ENCODE measurements at regions not wholly inside any gene's neighbourhood (a gene's known extent, or its start where the extent isn't known, plus 50 kb on each side); places are given as distances from the start of the nearest gene placed in this dataset.

GRCh38 chr4:17230727-17231126 lies 281.2 kb downstream of the QDPR start:
- Histone ChIP-seq H3K27me3 (ENCODE audit: insufficient read depth, insufficient read length) (peaks cover 3% of the 10 kb centered on the region), H3K9me3 (ENCODE audit: insufficient read depth, low read length) (no peaks in the 10 kb centered on the region), H3K36me3 (ENCODE audit: insufficient read depth, insufficient read length, low read length) (no peaks in the 10 kb centered on the region), H3K4me1 (ENCODE audit: insufficient read depth, insufficient read length) (no peaks in the 10 kb centered on the region), H3K9ac (ENCODE audit: insufficient read length, low read depth) (no peak overlapping the region), H3K4me3 (ENCODE audit: insufficient read length, low read depth) (no peak overlapping the region)
- DNase-seq (ENCODE audit: low read depth, low spot score), result no peak
- no peak for TF ChIP-seq YY1 (IDR thresholded peaks at IDR 0.05; ENCODE audit: insufficient read depth, insufficient read length)
- no peak for TF ChIP-seq ZNF274 (IDR thresholded peaks at IDR 0.05; ENCODE audit: low read depth, low read length)
- TF ChIP-seq SUZ12 (IDR thresholded peaks at IDR 0.05; ENCODE audit: extremely low read depth, insufficient read depth, insufficient read length), result no peak

GRCh38 chr4:17220816-17221215 lies 291.1 kb downstream of the QDPR start:
- TF ChIP-seq ZNF274 (IDR thresholded peaks at IDR 0.05; ENCODE audit: low read depth, low read length), result no peak
- TF ChIP-seq SUZ12 (IDR thresholded peaks at IDR 0.05; ENCODE audit: extremely low read depth, insufficient read depth, insufficient read length), result no peak
- no peak for TF ChIP-seq YY1 (IDR thresholded peaks at IDR 0.05; ENCODE audit: insufficient read depth, insufficient read length)
- H3K9ac ChIP-seq (ENCODE audit: insufficient read length, low read depth), result no peak overlapping the region
- no peak overlapping the region for H3K4me3 ChIP-seq (ENCODE audit: insufficient read length, low read depth)
- H3K27me3 ChIP-seq (ENCODE audit: insufficient read depth, insufficient read length), result no peaks in the 10 kb centered on the region
- no peak for DNase-seq (ENCODE audit: low read depth, low spot score)
- H3K36me3 ChIP-seq (ENCODE audit: insufficient read depth, insufficient read length, low read length), result no peaks in the 10 kb centered on the region
- no peaks in the 10 kb centered on the region for H3K9me3 ChIP-seq (ENCODE audit: insufficient read depth, low read length)
- H3K4me1 ChIP-seq (ENCODE audit: insufficient read depth, insufficient read length), result no peaks in the 10 kb centered on the region

- H3K4me1 ChIP-seq (ENCODE audit: insufficient read depth, insufficient read length), result no peaks in the 10 kb centered on the region
- no peak overlapping the region for H3K9ac ChIP-seq (ENCODE audit: insufficient read length, low read depth)
- no peak for DNase-seq (ENCODE audit: low read depth, low spot score)
- H3K9me3 ChIP-seq (ENCODE audit: insufficient read depth, low read length), result peaks cover 19% of the 10 kb centered on the region
- TF ChIP-seq YY1 (IDR thresholded peaks at IDR 0.05; ENCODE audit: insufficient read depth, insufficient read length) (no peak), SUZ12 (IDR thresholded peaks at IDR 0.05; ENCODE audit: extremely low read depth, insufficient read depth, insufficient read length) (no peak), ZNF274 (IDR thresholded peaks at IDR 0.05; ENCODE audit: low read depth, low read length) (no peak)
- H3K4me3 ChIP-seq (ENCODE audit: insufficient read length, low read depth), result no peak overlapping the region
- no peaks in the 10 kb centered on the region for H3K27me3 ChIP-seq (ENCODE audit: insufficient read depth, insufficient read length)
- H3K36me3 ChIP-seq (ENCODE audit: insufficient read depth, insufficient read length, low read length), result no peaks in the 10 kb centered on the region
Measured at GRCh38 chr4:17218786-17219185, 293.1 kb downstream of the QDPR start.

GRCh38 chr4:17206829-17207801 lies 304.8 kb downstream of the QDPR start:
- no peak for DNase-seq (ENCODE audit: low read depth, low spot score)
- Histone ChIP-seq H3K9ac (ENCODE audit: insufficient read length, low read depth) (no peak overlapping the region), H3K36me3 (ENCODE audit: insufficient read depth, insufficient read length, low read length) (no peaks in the 10 kb centered on the region), H3K4me3 (ENCODE audit: insufficient read length, low read depth) (no peak overlapping the region), H3K9me3 (ENCODE audit: insufficient read depth, low read length) (peaks cover 5% of the 10 kb centered on the region; the same call in 1 of the 2 replicates), H3K27me3 (ENCODE audit: insufficient read depth, insufficient read length) (no peaks in the 10 kb centered on the region), H3K4me1 (ENCODE audit: insufficient read depth, insufficient read length) (no peaks in the 10 kb centered on the region)
- no peak for TF ChIP-seq SUZ12 (IDR thresholded peaks at IDR 0.05; ENCODE audit: extremely low read depth, insufficient read depth, insufficient read length)
- no peak for TF ChIP-seq ZNF274 (IDR thresholded peaks at IDR 0.05; ENCODE audit: low read depth, low read length)
- TF ChIP-seq YY1 (IDR thresholded peaks at IDR 0.05; ENCODE audit: insufficient read depth, insufficient read length), result no peak

GRCh38 chr4:17204908-17205307 lies 306.5 kb upstream of the LDB2 start:
- no peak for DNase-seq (ENCODE audit: low read depth, low spot score)
- no peak overlapping the region for H3K4me3 ChIP-seq (ENCODE audit: insufficient read length, low read depth)
- H3K4me1 ChIP-seq (ENCODE audit: insufficient read depth, insufficient read length), result no peaks in the 10 kb centered on the region
- H3K36me3 ChIP-seq (ENCODE audit: insufficient read depth, insufficient read length, low read length), result no peaks in the 10 kb centered on the region
- TF ChIP-seq YY1 (IDR thresholded peaks at IDR 0.05; ENCODE audit: insufficient read depth, insufficient read length) (no peak), ZNF274 (IDR thresholded peaks at IDR 0.05; ENCODE audit: low read depth, low read length) (no peak), SUZ12 (IDR thresholded peaks at IDR 0.05; ENCODE audit: extremely low read depth, insufficient read depth, insufficient read length) (no peak)
- no peaks in the 10 kb centered on the region for H3K27me3 ChIP-seq (ENCODE audit: insufficient read depth, insufficient read length)
- H3K9me3 ChIP-seq (ENCODE audit: insufficient read depth, low read length), result peaks cover 6% of the 10 kb centered on the region; the same call in 1 of the 2 replicates
- H3K9ac ChIP-seq (ENCODE audit: insufficient read length, low read depth), result no peak overlapping the region

GRCh38 chr4:17203797-17204196 lies 305.4 kb upstream of the LDB2 start:
- DNase-seq (ENCODE audit: low read depth, low spot score), result no peak
- H3K9me3 ChIP-seq (ENCODE audit: insufficient read depth, low read length), result peaks cover 15% of the 10 kb centered on the region
- TF ChIP-seq SUZ12 (IDR thresholded peaks at IDR 0.05; ENCODE audit: extremely low read depth, insufficient read depth, insufficient read length), result no peak
- TF ChIP-seq YY1 (IDR thresholded peaks at IDR 0.05; ENCODE audit: insufficient read depth, insufficient read length), result no peak
- TF ChIP-seq ZNF274 (IDR thresholded peaks at IDR 0.05; ENCODE audit: low read depth, low read length), result no peak

GRCh38 chr4:17197070-17197469 lies 298.6 kb upstream of the LDB2 start:
- Histone ChIP-seq H3K27me3 (ENCODE audit: insufficient read depth, insufficient read length) (no peaks in the 10 kb centered on the region), H3K4me1 (ENCODE audit: insufficient read depth, insufficient read length) (no peaks in the 10 kb centered on the region), H3K4me3 (ENCODE audit: insufficient read length, low read depth) (no peak overlapping the region), H3K9me3 (ENCODE audit: insufficient read depth, low read length) (peaks cover 11% of the 10 kb centered on the region; the same call in 1 of the 2 replicates), H3K36me3 (ENCODE audit: insufficient read depth, insufficient read length, low read length) (no peaks in the 10 kb centered on the region), H3K9ac (ENCODE audit: insufficient read length, low read depth) (no peak overlapping the region)
- no peak for DNase-seq (ENCODE audit: low read depth, low spot score)
- TF ChIP-seq ZNF274 (IDR thresholded peaks at IDR 0.05; ENCODE audit: low read depth, low read length) (no peak), SUZ12 (IDR thresholded peaks at IDR 0.05; ENCODE audit: extremely low read depth, insufficient read depth, insufficient read length) (no peak), YY1 (IDR thresholded peaks at IDR 0.05; ENCODE audit: insufficient read depth, insufficient read length) (no peak)

More at GRCh38 chr4:17203797-17204196, 305.4 kb upstream of the LDB2 start:
- no peaks in the 10 kb centered on the region for H3K4me1 ChIP-seq (ENCODE audit: insufficient read depth, insufficient read length)
- no peak overlapping the region for H3K9ac ChIP-seq (ENCODE audit: insufficient read length, low read depth)
- no peaks in the 10 kb centered on the region for H3K27me3 ChIP-seq (ENCODE audit: insufficient read depth, insufficient read length)
- no peaks in the 10 kb centered on the region for H3K36me3 ChIP-seq (ENCODE audit: insufficient read depth, insufficient read length, low read length)
- H3K4me3 ChIP-seq (ENCODE audit: insufficient read length, low read depth), result no peak overlapping the region
